Hepatocyte (in vitro differentiated cells): ENCODE measurements at regions not wholly inside any gene's neighbourhood (a gene's known extent, or its start where the extent isn't known, plus 50 kb on each side); places are given as distances from the start of the nearest gene placed in this dataset.

Experiments used
- DNase-seq: peaks from one replicate; pipeline ENCODE4 v3.0.0-alpha.2; 2016; ENCODE audit warnings: low spot score
- H2AFZ ChIP-seq: fragments of 200-600 bp; sonication (generic); 2 replicates; pipeline ENCODE4 v1.6.0; 2016; ENCODE audit warnings: antibody characterized with exemption, mild to moderate bottlenecking
- H3K27ac ChIP-seq: fragments of 200-600 bp; sonication (generic); 2 replicates; pipeline ENCODE4 v1.5.1; 2016; ENCODE audit warnings: mild to moderate bottlenecking
- H3K27me3 ChIP-seq: fragments of 200-600 bp; sonication (generic); 2 replicates; pipeline ENCODE4 v1.6.1; 2016
- H3K36me3 ChIP-seq: fragments of 200-600 bp; sonication (generic); replicated peaks from 2 replicates; pipeline ENCODE4 v1.5.1; 2016; ENCODE audit warnings: low read depth; ENCODE audit not compliant: insufficient read depth
- H3K4me1 ChIP-seq: fragments of 200-600 bp; sonication (generic); 2 replicates; pipeline ENCODE4 v1.5.1; 2016; ENCODE audit warnings: mild to moderate bottlenecking, moderate library complexity; ENCODE audit not compliant: insufficient read depth
- H3K4me2 ChIP-seq: fragments of 200-600 bp; sonication (generic); 2 replicates; pipeline ENCODE4 v1.6.0; 2016
- H3K4me3 ChIP-seq: fragments of 200-600 bp; sonication (generic); 2 replicates; pipeline ENCODE4 v1.5.1; 2016; ENCODE audit warnings: mild to moderate bottlenecking
- H3K79me2 ChIP-seq: fragments of 200-600 bp; sonication (generic); 2 replicates; pipeline ENCODE4 v1.6.0; 2017; ENCODE audit warnings: mild to moderate bottlenecking
- H3K9me2 ChIP-seq: fragments of 200-600 bp; sonication (generic); replicated peaks from 2 replicates; pipeline ENCODE4 v1.6.0; 2017; ENCODE audit warnings: mild to moderate bottlenecking; ENCODE audit not compliant: insufficient read depth
- H3K9me3 ChIP-seq: fragments of 200-600 bp; sonication (generic); 2 replicates; pipeline ENCODE4 v1.5.1; 2016; ENCODE audit warnings: low read depth, mild to moderate bottlenecking
- H4K20me1 ChIP-seq: fragments of 200-600 bp; sonication (generic); 2 replicates; pipeline ENCODE4 v1.6.0; 2016; ENCODE audit warnings: mild to moderate bottlenecking; ENCODE audit not compliant: insufficient read depth, poor library complexity, severe bottlenecking
- EZH2 ChIP-seq: fragments of 200-600 bp; sonication (generic); IDR thresholded peaks from 2 replicates; pipeline ENCODE4 v1.6.1; 2016; ENCODE audit warnings: antibody characterized with exemption, mild to moderate bottlenecking, borderline replicate concordance
- EZH2phosphoT487 ChIP-seq: fragments of 200-600 bp; sonication (generic); IDR thresholded peaks from one replicate; pipeline ENCODE4 v1.6.1; 2018; ENCODE audit warnings: antibody characterized with exemption, mild to moderate bottlenecking, low read depth, moderate library complexity; ENCODE audit not compliant: unreplicated experiment, severe bottlenecking
- WGBS: methylation state at CpG from one replicate; pipeline ENCODE4 v1.1.6; 2016; ENCODE audit warnings: low lambda C conversion rate; ENCODE audit errors: missing lambda C conversion rate; 5-methylcytosine and 5-hydroxymethylcytosine counted together
- TF ChIP-seq, protein P1 (sequence below): fragments of 200-600 bp; sonication (generic); IDR thresholded peaks from 2 replicates; pipeline ENCODE4 v1.5.1; 2016; ENCODE audit warnings: antibody characterized with exemption, mild to moderate bottlenecking; ENCODE audit not compliant: poor library complexity

DNA sequence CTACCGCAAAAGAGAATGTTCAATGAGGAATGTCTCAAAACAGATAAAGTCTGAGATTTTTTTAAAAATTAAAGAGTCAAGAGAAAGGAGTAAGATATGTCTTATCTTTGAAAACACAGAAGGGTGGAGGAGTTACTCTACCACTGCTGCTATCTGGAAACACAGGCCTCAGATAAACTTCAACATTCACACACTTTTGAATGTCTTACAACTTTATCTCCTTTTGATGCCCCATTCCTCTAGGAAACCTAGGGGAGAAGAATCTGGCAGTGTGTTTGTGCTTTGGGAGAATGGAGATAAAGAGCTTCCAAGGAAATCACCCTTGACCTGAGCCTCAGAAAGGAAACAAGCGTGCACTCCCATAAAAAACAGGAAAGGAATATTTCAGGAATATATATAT lies 468.2 kb downstream of the PLOD2 start:
- Histone ChIP-seq H3K36me3 (no peaks in the 10 kb centered on the region), H4K20me1 (no peaks in the 10 kb centered on the region), H3K4me1 (no peaks in the 10 kb centered on the region), H3K9me3 (no peaks in the 10 kb centered on the region), H3K27me3 (no peaks in the 10 kb centered on the region), H3K9me2 (no peaks in the 10 kb centered on the region), H3K79me2 (no peaks in the 10 kb centered on the region), H3K4me2 (no peak overlapping the region), H2AFZ (no peak overlapping the region), H3K27ac (no peak overlapping the region), H3K4me3 (no peak overlapping the region)
- WGBS: 54% methylated on average over 2 of the region's 2 CpGs
- no peak for TF ChIP-seq EZH2
- TF ChIP-seq, protein P1, sequence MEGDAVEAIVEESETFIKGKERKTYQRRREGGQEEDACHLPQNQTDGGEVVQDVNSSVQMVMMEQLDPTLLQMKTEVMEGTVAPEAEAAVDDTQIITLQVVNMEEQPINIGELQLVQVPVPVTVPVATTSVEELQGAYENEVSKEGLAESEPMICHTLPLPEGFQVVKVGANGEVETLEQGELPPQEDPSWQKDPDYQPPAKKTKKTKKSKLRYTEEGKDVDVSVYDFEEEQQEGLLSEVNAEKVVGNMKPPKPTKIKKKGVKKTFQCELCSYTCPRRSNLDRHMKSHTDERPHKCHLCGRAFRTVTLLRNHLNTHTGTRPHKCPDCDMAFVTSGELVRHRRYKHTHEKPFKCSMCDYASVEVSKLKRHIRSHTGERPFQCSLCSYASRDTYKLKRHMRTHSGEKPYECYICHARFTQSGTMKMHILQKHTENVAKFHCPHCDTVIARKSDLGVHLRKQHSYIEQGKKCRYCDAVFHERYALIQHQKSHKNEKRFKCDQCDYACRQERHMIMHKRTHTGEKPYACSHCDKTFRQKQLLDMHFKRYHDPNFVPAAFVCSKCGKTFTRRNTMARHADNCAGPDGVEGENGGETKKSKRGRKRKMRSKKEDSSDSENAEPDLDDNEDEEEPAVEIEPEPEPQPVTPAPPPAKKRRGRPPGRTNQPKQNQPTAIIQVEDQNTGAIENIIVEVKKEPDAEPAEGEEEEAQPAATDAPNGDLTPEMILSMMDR: no peak
- TF ChIP-seq EZH2phosphoT487: no peak
- DNase-seq: no peak

DNA sequence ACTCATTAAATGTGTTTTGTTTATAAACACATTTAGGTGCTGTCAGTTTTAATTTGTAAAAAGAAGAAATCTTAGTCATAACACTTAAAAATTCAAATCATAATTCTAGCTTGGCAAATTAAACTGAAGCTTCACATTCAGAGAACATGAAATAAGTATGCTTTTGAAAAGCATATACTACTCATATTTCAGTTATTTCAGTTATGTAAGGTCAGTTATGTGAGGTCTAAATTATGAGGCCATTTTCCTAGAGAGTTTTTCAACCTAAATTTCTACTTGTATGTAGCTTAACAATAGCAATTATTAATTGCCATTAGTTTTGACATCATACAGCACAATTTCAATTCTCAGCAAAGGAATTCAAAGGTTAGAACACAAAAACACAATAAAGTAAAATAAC lies 465.0 kb downstream of the PLOD2 start:
- no peak overlapping the region for H2AFZ ChIP-seq
- H3K36me3 ChIP-seq: no peaks in the 10 kb centered on the region
- no peak overlapping the region for H3K4me2 ChIP-seq
- H3K4me3 ChIP-seq: no peak overlapping the region
- no peaks in the 10 kb centered on the region for H3K9me3 ChIP-seq
- no peaks in the 10 kb centered on the region for H3K4me1 ChIP-seq
- DNase-seq: no peak
- no peaks in the 10 kb centered on the region for H3K79me2 ChIP-seq
- no peak overlapping the region for H3K27ac ChIP-seq
- H3K9me2 ChIP-seq: no peaks in the 10 kb centered on the region
- H4K20me1 ChIP-seq: no peaks in the 10 kb centered on the region
- no peaks in the 10 kb centered on the region for H3K27me3 ChIP-seq
- TF ChIP-seq, protein P1: no peak
- TF ChIP-seq EZH2 (no peak), EZH2phosphoT487 (no peak)

DNA sequence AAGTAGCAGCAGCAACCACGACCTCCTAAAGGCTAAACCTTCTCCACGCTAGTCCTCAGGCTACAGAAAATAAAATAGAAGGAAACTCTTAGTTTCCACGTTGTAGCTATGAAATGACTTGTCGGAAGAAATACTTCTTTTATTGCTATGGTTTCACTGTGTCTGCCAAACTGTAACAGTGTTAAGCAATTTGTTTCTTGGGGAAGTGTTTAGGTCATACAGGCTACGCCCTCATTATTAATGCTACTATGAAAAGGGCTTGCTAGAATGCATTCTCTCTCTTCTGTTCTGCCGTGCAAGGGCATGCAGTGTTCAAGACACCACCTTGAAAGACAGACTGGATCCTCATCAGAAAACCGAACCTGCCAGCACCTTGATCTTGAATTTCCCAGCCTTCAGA lies 462.7 kb downstream of the PLOD2 start:
- WGBS: 86% methylated on average over 7 of the region's 7 CpGs
- H2AFZ ChIP-seq: no peak overlapping the region
- TF ChIP-seq EZH2phosphoT487: no peak
- TF ChIP-seq, protein P1: no peak
- TF ChIP-seq EZH2: no peak

DNA sequence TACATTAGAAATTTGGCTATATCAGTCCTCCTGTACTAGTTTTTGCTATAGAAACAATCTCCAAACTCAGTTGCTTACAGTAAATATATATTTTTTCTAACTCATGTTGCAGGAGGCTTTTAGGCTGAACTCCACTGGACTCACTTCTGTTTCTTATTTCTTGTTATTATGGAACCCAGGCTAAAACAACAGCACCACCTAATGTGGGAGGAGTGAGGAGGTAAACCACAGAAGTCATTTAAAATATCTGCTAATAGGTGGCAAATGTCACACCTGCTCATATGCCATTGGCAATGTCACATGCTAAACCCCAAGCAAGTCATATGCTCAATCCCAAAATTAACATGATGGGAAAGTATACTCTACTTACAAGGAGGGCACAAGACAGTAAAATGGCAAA lies 462.2 kb downstream of the PLOD2 start:
- Histone ChIP-seq H3K79me2 (no peaks in the 10 kb centered on the region), H3K27ac (no peak overlapping the region), H4K20me1 (no peaks in the 10 kb centered on the region), H3K9me2 (no peaks in the 10 kb centered on the region), H3K27me3 (no peaks in the 10 kb centered on the region), H3K4me2 (no peak overlapping the region), H3K4me3 (no peak overlapping the region), H2AFZ (no peak overlapping the region), H3K9me3 (no peaks in the 10 kb centered on the region), H3K36me3 (no peaks in the 10 kb centered on the region), H3K4me1 (no peaks in the 10 kb centered on the region)
- TF ChIP-seq, protein P1: peak; percentile 3
- TF ChIP-seq EZH2: no peak
- no peak for DNase-seq

More for the DNA sequence above, 462.7 kb downstream of the PLOD2 start:
- H3K9me2 ChIP-seq: no peaks in the 10 kb centered on the region
- H3K79me2 ChIP-seq: no peaks in the 10 kb centered on the region
- no peaks in the 10 kb centered on the region for H4K20me1 ChIP-seq
- H3K4me2 ChIP-seq: no peak overlapping the region
- no peak overlapping the region for H3K27ac ChIP-seq
- no peaks in the 10 kb centered on the region for H3K4me1 ChIP-seq
- H3K36me3 ChIP-seq: no peaks in the 10 kb centered on the region
- H3K27me3 ChIP-seq: no peaks in the 10 kb centered on the region
- DNase-seq: no peak
- no peaks in the 10 kb centered on the region for H3K9me3 ChIP-seq
- H3K4me3 ChIP-seq: no peak overlapping the region
